GM18508 (cell line): ENCODE measurements at regions not wholly inside any gene's neighbourhood (a gene's known extent, or its start where the extent isn't known, plus 50 kb on each side); places are given as distances from the start of the nearest gene placed in this dataset.

Source experiments
- ATAC-seq: cut with Tn5 transposase; IDR thresholded peaks from one replicate; pipeline ENCODE4 v1.9.1; 2021; ENCODE audit warnings: moderate number of reproducible peaks; ENCODE audit not compliant: insufficient read depth, unreplicated experiment

- no peak for ATAC-seq
Measured at GRCh38 chr11:25309818-25310217, 813.0 kb downstream of the LUZP2 start.

- no peak for ATAC-seq
Measured at GRCh38 chr11:25317216-25317615, 820.4 kb downstream of the LUZP2 start.

GRCh38 chr11:25319127-25319526 lies 822.3 kb downstream of the LUZP2 start:
- no peak for ATAC-seq

GRCh38 chr11:25327656-25328055 lies 830.8 kb downstream of the LUZP2 start:
- ATAC-seq: no peak

- ATAC-seq: no peak
Measured at GRCh38 chr11:25339281-25339680, 842.4 kb downstream of the LUZP2 start.

- ATAC-seq: no peak
Measured at GRCh38 chr11:25349537-25349936, 852.7 kb downstream of the LUZP2 start.

GRCh38 chr11:25350899-25351803 lies 854.3 kb downstream of the LUZP2 start:
- no peak for ATAC-seq

GRCh38 chr11:25357133-25357532 lies 860.3 kb downstream of the LUZP2 start:
- ATAC-seq: no peak

GRCh38 chr11:25377466-25377865 lies 880.6 kb downstream of the LUZP2 start:
- no peak for ATAC-seq

- no peak for ATAC-seq
Measured at GRCh38 chr11:25396847-25397246, 900.0 kb downstream of the LUZP2 start.

- ATAC-seq: no peak
Measured at GRCh38 chr11:25408146-25408545, 911.3 kb downstream of the LUZP2 start.

GRCh38 chr11:25415793-25416192 lies 916.1 kb upstream of the ANO3 start:
- ATAC-seq: no peak

- ATAC-seq: no peak
Measured at GRCh38 chr11:25423436-25424199, 908.3 kb upstream of the ANO3 start.

- ATAC-seq: no peak
Measured at GRCh38 chr11:25432376-25432775, 899.6 kb upstream of the ANO3 start.

GRCh38 chr11:25435197-25435596 lies 896.7 kb upstream of the ANO3 start:
- ATAC-seq: no peak

- no peak for ATAC-seq
Measured at GRCh38 chr11:25436326-25436725, 895.6 kb upstream of the ANO3 start.

GRCh38 chr11:25441421-25441820 lies 890.5 kb upstream of the ANO3 start:
- no peak for ATAC-seq

- no peak for ATAC-seq
Measured at GRCh38 chr11:25449091-25449490, 882.8 kb upstream of the ANO3 start.

GRCh38 chr11:25453471-25453870 lies 878.5 kb upstream of the ANO3 start:
- ATAC-seq: no peak

GRCh38 chr11:25456211-25456610 lies 875.7 kb upstream of the ANO3 start:
- ATAC-seq: no peak

GRCh38 chr11:25483915-25484635 lies 847.9 kb upstream of the ANO3 start:
- ATAC-seq: no peak
